HG02759 (cell line): ENCODE measurements at regions not wholly inside any gene's neighbourhood (a gene's known extent, or its start where the extent isn't known, plus 50 kb on each side); places are given as distances from the start of the nearest gene placed in this dataset.

ENCODE experiments used
- ATAC-seq: cut with Tn5 transposase; IDR thresholded peaks from one replicate; pipeline ENCODE4 v1.9.1; 2021; ENCODE audit warnings: mild to moderate bottlenecking, moderate library complexity; ENCODE audit not compliant: unreplicated experiment

- no peak for ATAC-seq
These were observed 55.8 kb upstream of the PDZRN3 start for GRCh38 chr3:73680391-73681095.

GRCh38 chr3:73677336-73678024, 52.7 kb upstream of the PDZRN3 start:
- no peak for ATAC-seq
